H1 (cell line): ENCODE measurements at regions not wholly inside any gene's neighbourhood (a gene's known extent, or its start where the extent isn't known, plus 50 kb on each side); places are given as distances from the start of the nearest gene placed in this dataset.

Source experiments
- CTCF ChIA-PET: fragments of 300-600 bp; sonication (Branson Sonifier 250); formaldehyde crosslinking; loops from one replicate; lab custom pipeline; 2021; ENCODE audit not compliant: partially characterized antibody; lab: Charles Lee
- POLR2A ChIA-PET: fragments of 300-600 bp; sonication (Branson Sonifier 250); formaldehyde crosslinking; loops from one replicate; lab custom pipeline; 2021; ENCODE audit warnings: inconsistent platforms; ENCODE audit not compliant: partially characterized antibody; lab: Charles Lee
- DNase-seq, 2 experiments: peaks; one replicate each; pipeline versions ENCODE4 v3.0.0 to v3.0.0-alpha.2; 2010 to 2022; ENCODE audit warnings: low spot score in 2 of 2, low read depth in 1 of 2, mixed read lengths in 1 of 2
- FAIRE-seq: peaks from 2 replicates; lab custom pipeline; 2011; peaks lifted over from hg19 to GRCh38; lab: Jason Lieb, UNC
- H2AFZ ChIP-seq: 2 replicates; pipeline ENCODE4 v1.8.1; 2012; ENCODE audit warnings: low read length, inconsistent platforms
- H2AK5ac ChIP-seq: 2 replicates; pipeline ENCODE4 v1.6.1; 2013; ENCODE audit warnings: low read depth, low read length
- H2BK120ac ChIP-seq: replicated peaks from 2 replicates; pipeline ENCODE3; 2013; ENCODE audit warnings: low read depth, low read length, inconsistent platforms
- H2BK12ac ChIP-seq: 2 replicates; pipeline ENCODE4 v1.6.1; 2013; ENCODE audit warnings: low read depth, low read length
- H2BK15ac ChIP-seq: 2 replicates; pipeline ENCODE4 v1.6.1; 2013; ENCODE audit warnings: low read length
- H2BK20ac ChIP-seq: 2 replicates; pipeline ENCODE4 v1.6.1; 2013; ENCODE audit warnings: low read length
- H2BK5ac ChIP-seq: 2 replicates; pipeline ENCODE4 v1.6.1; 2013; ENCODE audit warnings: low read depth, low read length
- H3K14ac ChIP-seq: 2 replicates; pipeline ENCODE4 v1.6.1; 2013; ENCODE audit warnings: inconsistent platforms; ENCODE audit not compliant: insufficient read length
- H3K18ac ChIP-seq: 2 replicates; pipeline ENCODE4 v1.6.1; 2013; ENCODE audit warnings: low read length; ENCODE audit errors: extremely low read depth
- H3K23ac ChIP-seq: 2 replicates; pipeline ENCODE4 v1.6.1; 2013; ENCODE audit warnings: inconsistent platforms; ENCODE audit not compliant: insufficient read length
- H3K23me2 ChIP-seq: 2 replicates; pipeline ENCODE4 v1.6.1; 2013; ENCODE audit warnings: low read depth, low read length
- H3K27ac ChIP-seq: 2 replicates; pipeline ENCODE4 v1.6.1; 2011; ENCODE audit warnings: low read depth, low read length, inconsistent platforms
- H3K27me3 ChIP-seq, 4 experiments: replicated peaks in 1 of 4; 1 replicate in 1 of 4; 2 replicates in 3 of 4; pipeline versions ENCODE4 v1.6.1 to v1.8.1; 2011 to 2013; ENCODE audit warnings: low read length in 3 of 4, mild to moderate bottlenecking in 3 of 4, inconsistent platforms in 2 of 4, mixed read lengths in 2 of 4, moderate library complexity in 1 of 4; ENCODE audit not compliant: control insufficient read depth in 3 of 4, insufficient read depth in 3 of 4; ENCODE audit errors: extremely low read depth in 1 of 4
- H3K36me3 ChIP-seq, 4 experiments: 2 replicates each; pipeline versions ENCODE4 v1.6.1 to v1.8.1; 2011 to 2013; ENCODE audit warnings: mild to moderate bottlenecking in 4 of 4, low read length in 3 of 4, moderate library complexity in 2 of 4, control low read depth in 1 of 4, inconsistent platforms in 1 of 4; ENCODE audit not compliant: insufficient read depth in 4 of 4, control insufficient read depth in 2 of 4
- H3K4ac ChIP-seq: replicated peaks from 2 replicates; pipeline ENCODE3; 2013; ENCODE audit warnings: low read length, low read depth, mixed read lengths, inconsistent platforms; ENCODE audit not compliant: insufficient read length
- H3K4me1 ChIP-seq, 4 experiments: replicated peaks in 1 of 4; 1 replicate in 1 of 4; 2 replicates in 3 of 4; pipeline versions ENCODE4 v1.6.1 to v1.8.1; 2011 to 2013; ENCODE audit warnings: low read length in 3 of 4, inconsistent platforms in 2 of 4, mixed read lengths in 1 of 4; ENCODE audit not compliant: insufficient read depth in 4 of 4, control insufficient read depth in 3 of 4
- H3K4me2 ChIP-seq, 2 experiments: 2 replicates each; pipeline versions ENCODE4 v1.6.1 to v1.8.1; 2011 to 2013; ENCODE audit warnings: low read depth in 2 of 2, low read length in 2 of 2, control low read depth in 1 of 2, inconsistent platforms in 1 of 2, mild to moderate bottlenecking in 1 of 2; ENCODE audit not compliant: insufficient read depth in 1 of 2
- H3K4me3 ChIP-seq, 4 experiments: fragments of 200-600, 300-600 bp in 1 of 4; sonication (generic), shearing (Covaris generic), sonication (Bioruptor Twin) in 1 of 4; 2 replicates each; pipeline versions ENCODE4 v1.5.1 to v1.8.1; 2011 to 2016; ENCODE audit warnings: low read length in 4 of 4, low read depth in 3 of 4, control low read depth in 2 of 4, inconsistent platforms in 2 of 4, mild to moderate bottlenecking in 2 of 4, mixed read lengths in 1 of 4, moderate library complexity in 1 of 4; ENCODE audit not compliant: insufficient read depth in 2 of 4; ENCODE audit errors: extremely low read depth in 1 of 4
- H3K56ac ChIP-seq: replicated peaks from 2 replicates; pipeline ENCODE3; 2013; ENCODE audit warnings: low read depth, mild to moderate bottlenecking, mixed read lengths, low read length, inconsistent platforms; ENCODE audit not compliant: insufficient read length
- H3K79me1 ChIP-seq: 2 replicates; pipeline ENCODE4 v1.6.1; 2013; ENCODE audit warnings: low read depth, low read length, control low read depth
- H3K79me2 ChIP-seq, 2 experiments: 2 replicates each; pipeline versions ENCODE4 v1.6.1 to v1.8.1; 2012 to 2013; ENCODE audit warnings: low read length in 2 of 2, mild to moderate bottlenecking in 2 of 2, inconsistent platforms in 1 of 2; ENCODE audit not compliant: insufficient read depth in 2 of 2, control insufficient read depth in 1 of 2
- H3K9ac ChIP-seq, 4 experiments: replicated peaks in 1 of 4; 1 replicate in 1 of 4; 2 replicates in 3 of 4; pipeline versions ENCODE4 v1.6.1 to v1.8.1; 2011 to 2013; ENCODE audit warnings: low read depth in 3 of 4, low read length in 3 of 4, control low read depth in 2 of 4, mild to moderate bottlenecking in 2 of 4, moderate library complexity in 2 of 4, inconsistent platforms in 1 of 4; ENCODE audit errors: extremely low read depth in 1 of 4
- H3K9me3 ChIP-seq, 2 experiments: 2 replicates each; pipeline versions ENCODE4 v1.6.1 to v1.8.1; 2012 to 2013; ENCODE audit warnings: mild to moderate bottlenecking in 2 of 2, moderate library complexity in 2 of 2, control low read depth in 1 of 2, inconsistent platforms in 1 of 2, low read depth in 1 of 2, low read length in 1 of 2, mixed read lengths in 1 of 2; ENCODE audit not compliant: insufficient read depth in 2 of 2
- H4K20me1 ChIP-seq, 2 experiments: replicated peaks in 1 of 2; 2 replicates each; pipeline versions ENCODE3 to v1.8.1; 2011 to 2013; ENCODE audit warnings: inconsistent platforms in 2 of 2, low read length in 2 of 2, mild to moderate bottlenecking in 1 of 2; ENCODE audit not compliant: insufficient read depth in 2 of 2, control insufficient read depth in 1 of 2
- H4K5ac ChIP-seq: 2 replicates; pipeline ENCODE4 v1.6.1; 2013; ENCODE audit warnings: low read length, low read depth, mixed read lengths, inconsistent platforms; ENCODE audit not compliant: insufficient read length
- H4K8ac ChIP-seq: 2 replicates; pipeline ENCODE4 v1.8.0; 2013; ENCODE audit warnings: mild to moderate bottlenecking, moderate library complexity, low read length, inconsistent platforms; ENCODE audit not compliant: insufficient read depth; ENCODE audit errors: extremely low read depth
- H4K91ac ChIP-seq: replicated peaks from 2 replicates; pipeline ENCODE3; 2013; ENCODE audit warnings: low read length, mixed read lengths, inconsistent platforms; ENCODE audit not compliant: insufficient read length
- HDAC6 ChIP-seq: IDR thresholded peaks from one replicate; pipeline ENCODE4 v1.7.1; 2012; ENCODE audit warnings: low read depth, mild to moderate bottlenecking, inconsistent platforms, low read length, moderate library complexity
- POLR2A ChIP-seq, 2 experiments: IDR thresholded peaks; 1 replicate in 1 of 2; 2 replicates in 1 of 2; pipeline ENCODE4 v1.6.1; 2011; ENCODE audit warnings: low read depth in 2 of 2, low read length in 2 of 2, mild to moderate bottlenecking in 2 of 2; ENCODE audit errors: control extremely low read depth in 1 of 2
- RAD21 ChIP-seq, 2 experiments: IDR thresholded peaks in 1 of 2; conservative IDR thresholded peaks in 1 of 2; 2 replicates each; pipeline ENCODE4 v1.6.1; 2011; ENCODE audit warnings: low read depth in 2 of 2, low read length in 2 of 2, improper control_type of control experiment in 1 of 2, inconsistent platforms in 1 of 2, mild to moderate bottlenecking in 1 of 2, moderate library complexity in 1 of 2
- RNF2 ChIP-seq: fragments of 200-900, 300-1000 bp; sonication (generic); IDR thresholded peaks from 2 replicates; pipeline ENCODE4 v1.7.1; 2016; ENCODE audit warnings: borderline replicate concordance, low read depth, mild to moderate bottlenecking, antibody characterized with exemption, low read length; ENCODE audit not compliant: poor library complexity, severe bottlenecking; ENCODE audit errors: missing control alignments
- SAP30 ChIP-seq: fragments of 300-600 bp; sonication (generic); IDR thresholded peaks from 2 replicates; pipeline ENCODE4 v1.7.1; 2012; ENCODE audit warnings: low read length, moderate library complexity, mild to moderate bottlenecking, inconsistent platforms; ENCODE audit not compliant: insufficient read depth, insufficient replicate concordance
- SIN3A ChIP-seq, 2 experiments: IDR thresholded peaks in 1 of 2; conservative IDR thresholded peaks in 1 of 2; 2 replicates each; pipeline ENCODE4 v1.6.1; 2011 to 2012; ENCODE audit warnings: low read length in 2 of 2, improper control_type of control experiment in 1 of 2, low read depth in 1 of 2, mild to moderate bottlenecking in 1 of 2
- TCF12 ChIP-seq: IDR thresholded peaks from 2 replicates; pipeline ENCODE4 v1.6.1; 2011; ENCODE audit warnings: low read depth, mild to moderate bottlenecking, low read length
- WGBS, 2 experiments: shearing (Covaris generic) in 1 of 2; methylation state at CpG; one replicate each; pipeline versions ENCODE4 v1.1.6 to v1.1.7; 2013 to 2015; ENCODE audit warnings: low lambda C conversion rate in 2 of 2, mixed read lengths in 2 of 2, inconsistent platforms in 1 of 2, low coverage in 1 of 2, missing lambda C conversion rate in 1 of 2; ENCODE audit not compliant: insufficient replicate concordance in 2 of 2, insufficient coverage in 1 of 2, insufficient read length in 1 of 2; ENCODE audit errors: extremely low coverage in 1 of 2, missing lambda C conversion rate in 1 of 2; 5-methylcytosine and 5-hydroxymethylcytosine counted together

GRCh38 chr5:168159425-168159824, 132.0 kb upstream of the WWC1 start:
- peak; percentile 62 for FAIRE-seq
- Histone ChIP-seq H3K27ac (no peak overlapping the region), H4K20me1 (no peaks in the 10 kb centered on the region), H3K4ac (no peak overlapping the region), H3K18ac (no peak overlapping the region), H3K23me2 (no peaks in the 10 kb centered on the region; the same call in 1 of the 2 replicates), H3K23ac (no peak overlapping the region), H3K9me3 (no peaks in the 10 kb centered on the region), H2BK12ac (no peak overlapping the region), H4K8ac (no peak overlapping the region), H3K4me1 (peaks cover 0 to 9% (median 4%) of the 10 kb centered on the region in 4 experiments; a peak in 5 of 7 replicates), H2BK15ac (no peak overlapping the region), H2BK20ac (no peak overlapping the region), H3K9ac (no peak overlapping the region), H2BK5ac (no peak overlapping the region), H3K79me1 (no peaks in the 10 kb centered on the region), H3K27me3 (no peaks in the 10 kb centered on the region; a peak in 1 of 7 replicates), H4K5ac (no peak overlapping the region), H3K4me2 (peak overlapping the region in 1 of 2 experiments; percentile 17; a peak in 1 of 4 replicates), H2AFZ (no peak overlapping the region), H3K36me3 (no peaks in the 10 kb centered on the region), H4K91ac (no peak overlapping the region), H3K4me3 (no peak overlapping the region), H2AK5ac (no peak overlapping the region), H2BK120ac (no peak overlapping the region), H3K79me2 (no peaks in the 10 kb centered on the region), H3K56ac (no peak overlapping the region), H3K14ac (no peak overlapping the region)
- POLR2A ChIA-PET: interaction anchor here (0.6 kb wide), 2 partner anchors 349 to 419 kb away, joined by 3 to 6 read pairs; no protein-coding TSS in a partner anchor
- 0 out of 4 replicates have a peak, but pooled peaks of 1 of the 2 experiments have one; percentile 1 for TF ChIP-seq RAD21 (IDR thresholded peaks at IDR 0.05 in 1 of 2, conservative IDR thresholded peaks at IDR 0.05 in 1 of 2; ENCODE audit: low read depth in 2 of 2, low read length in 2 of 2)
- no peak for TF ChIP-seq HDAC6
- TF ChIP-seq POLR2A (IDR thresholded peaks at IDR 0.05; ENCODE audit: control extremely low read depth in 1 of 2, low read depth in 2 of 2, low read length in 2 of 2): no peak
- no peak for TF ChIP-seq RNF2
- no peak for TF ChIP-seq SAP30
- peak in 1 of 2 experiments; percentile 35; a peak in 1 of 4 replicates for TF ChIP-seq SIN3A (conservative IDR thresholded peaks at IDR 0.05 in 1 of 2, IDR thresholded peaks at IDR 0.05 in 1 of 2; ENCODE audit: low read depth in 1 of 2, low read length in 2 of 2)
- TF ChIP-seq TCF12: no peak
- WGBS, 2 experiments: 52% methylated on average over 3 of the region's 3 CpGs; no CpG with 5 or more reads in 1 of the 2 experiments
- DNase-seq: no peak
- CTCF ChIA-PET: interaction anchor here (0.7 to 2.1 kb wide), 6 partner anchors 10 to 65 kb away, joined by 3 to 7 read pairs (median 4); no protein-coding TSS in a partner anchor
